PC-9 (cell line): ENCODE measurements at regions not wholly inside any gene's neighbourhood (a gene's known extent, or its start where the extent isn't known, plus 50 kb on each side); places are given as distances from the start of the nearest gene placed in this dataset.

Experiments used
- BruUV-seq: library from RNA; stranded (reverse); fragments of 400-500 nt; replicated peaks from 2 replicates; lab custom pipeline; 2021; lab: Mats Ljungman, UMichigan
- CTCF ChIA-PET: fragments of 300-600 bp; sonication (Branson Sonifier 250); formaldehyde crosslinking; loops from one replicate; lab custom pipeline; 2022; ENCODE audit warnings: antibody characterized with exemption; lab: Charles Lee
- POLR2A ChIA-PET: fragments of 300-600 bp; sonication (Branson Sonifier 250); formaldehyde crosslinking; loops from one replicate; lab custom pipeline; 2022; ENCODE audit warnings: antibody characterized with exemption; ENCODE audit not compliant: unreplicated experiment; lab: Charles Lee
- DNase-seq, 2 experiments: peaks; one replicate each; pipeline versions ENCODE4 v3.0.0 to v3.0.0-alpha.2; 2015 to 2022; ENCODE audit warnings: mixed read lengths in 1 of 2
- H2AFZ ChIP-seq: fragments of 200-600 bp; sonication (generic); 2 replicates; pipeline ENCODE4 v1.8.1; 2017; ENCODE audit warnings: antibody characterized with exemption
- H3F3A ChIP-seq: fragments of 200-600 bp; sonication (generic); 2 replicates; pipeline ENCODE4 v1.8.1; 2017; ENCODE audit warnings: antibody characterized with exemption, mild to moderate bottlenecking, low read depth; ENCODE audit not compliant: insufficient read depth
- H3K27ac ChIP-seq: fragments of 200-600 bp; sonication (generic); 2 replicates; pipeline ENCODE4 v1.6.1; 2016; ENCODE audit warnings: mixed run types
- H3K27me3 ChIP-seq: fragments of 200-600 bp; sonication (generic); 2 replicates; pipeline ENCODE4 v1.6.1; 2016; ENCODE audit warnings: low read depth, mixed run types; ENCODE audit not compliant: insufficient read depth
- H3K36me3 ChIP-seq: fragments of 200-600 bp; sonication (generic); 2 replicates; pipeline ENCODE4 v1.6.1; 2016; ENCODE audit warnings: low read depth, mixed run types
- H3K4me1 ChIP-seq: fragments of 200-600 bp; sonication (generic); replicated peaks from 2 replicates; pipeline ENCODE4 v1.6.1; 2016; ENCODE audit warnings: mixed run types; ENCODE audit not compliant: insufficient read depth
- H3K4me2 ChIP-seq: fragments of 200-600 bp; sonication (generic); 2 replicates; pipeline ENCODE4 v1.6.1; 2017; ENCODE audit warnings: mixed run types
- H3K4me3 ChIP-seq: fragments of 200-600 bp; sonication (generic); 2 replicates; pipeline ENCODE4 v1.6.1; 2016; ENCODE audit warnings: mixed run types
- H3K79me2 ChIP-seq: fragments of 200-600 bp; sonication (generic); 2 replicates; pipeline ENCODE4 v1.6.1; 2017; ENCODE audit warnings: low read depth, mixed run types
- H3K9me2 ChIP-seq: fragments of 200-600 bp; sonication (generic); 2 replicates; pipeline ENCODE4 v1.8.1; 2017; ENCODE audit warnings: mild to moderate bottlenecking; ENCODE audit not compliant: insufficient read depth
- H3K9me3 ChIP-seq: fragments of 200-600 bp; sonication (generic); 2 replicates; pipeline ENCODE4 v1.8.1; 2016; ENCODE audit warnings: low read depth; ENCODE audit not compliant: insufficient read depth
- H4K20me1 ChIP-seq: fragments of 200-600 bp; sonication (generic); 2 replicates; pipeline ENCODE4 v1.8.1; 2017; ENCODE audit not compliant: insufficient read depth
- EZH2 ChIP-seq: fragments of 200-600 bp; sonication (generic); IDR thresholded peaks from 2 replicates; pipeline ENCODE4 v1.8.0; 2017; ENCODE audit warnings: antibody characterized with exemption, low read depth
- intact Hi-C: fragments of 100-400 bp; cut with micrococcal nuclease; formaldehyde crosslinking; loops from one replicate; pipeline ENCODE4 v1.10.0; 2022; ENCODE audit not compliant: unreplicated experiment
- TF ChIP-seq, protein P1 (sequence below): fragments of 200-600 bp; sonication (generic); conservative IDR thresholded peaks from 2 replicates; pipeline ENCODE4 v1.6.1; 2017; ENCODE audit warnings: mixed run types, antibody characterized with exemption, mild to moderate bottlenecking, moderate library complexity

DNA sequence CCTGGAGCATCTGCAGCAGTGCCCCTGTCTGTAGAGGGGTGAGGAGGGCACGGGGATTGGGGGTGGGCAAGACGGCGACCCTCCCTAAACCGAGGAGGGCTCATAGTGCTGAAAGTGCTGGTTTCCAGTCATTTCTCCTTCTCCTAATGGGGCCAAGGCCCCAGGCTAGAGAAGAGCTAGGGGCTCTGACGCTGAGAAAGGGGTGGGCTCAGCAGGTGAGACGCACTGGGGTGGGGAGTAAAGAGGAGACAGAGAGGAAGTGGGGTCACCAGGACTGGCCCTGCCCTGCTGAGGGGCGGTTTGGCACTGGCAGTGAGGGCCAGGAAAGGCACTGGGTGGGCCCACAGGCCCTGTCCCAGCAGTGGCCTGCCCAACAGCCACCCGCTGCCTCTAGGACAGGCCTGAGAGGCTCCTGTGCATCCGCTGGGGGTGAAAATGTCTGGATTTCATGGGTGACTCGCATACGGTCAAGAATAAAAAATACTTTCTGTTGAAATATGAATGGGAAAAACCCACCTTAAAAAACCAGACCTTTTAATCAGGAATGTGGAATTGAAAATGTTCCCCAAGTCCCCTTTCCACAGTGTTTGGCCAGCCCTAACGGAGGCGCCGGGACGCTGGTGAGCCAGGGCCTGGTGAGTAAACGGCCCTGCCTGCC lies 122.4 kb upstream of the SMURF2 start:
- ChIA-PET POLR2A (no interaction called here), CTCF (no interaction called here)
- Histone ChIP-seq H3K27me3 (no peaks in the 10 kb centered on the region), H3K79me2 (no peaks in the 10 kb centered on the region), H3K9me2 (no peaks in the 10 kb centered on the region), H3K27ac (no peak overlapping the region), H3K4me3 (no peak overlapping the region), H3K36me3 (no peaks in the 10 kb centered on the region), H2AFZ (no peak overlapping the region), H3K9me3 (no peaks in the 10 kb centered on the region), H3K4me2 (no peak overlapping the region), H3K4me1 (peaks cover 10% of the 10 kb centered on the region), H3F3A (peaks cover 8% of the 10 kb centered on the region; the same call in 1 of the 2 replicates), H4K20me1 (no peaks in the 10 kb centered on the region)
- TF ChIP-seq EZH2: no peak
- TF ChIP-seq, protein P1, sequence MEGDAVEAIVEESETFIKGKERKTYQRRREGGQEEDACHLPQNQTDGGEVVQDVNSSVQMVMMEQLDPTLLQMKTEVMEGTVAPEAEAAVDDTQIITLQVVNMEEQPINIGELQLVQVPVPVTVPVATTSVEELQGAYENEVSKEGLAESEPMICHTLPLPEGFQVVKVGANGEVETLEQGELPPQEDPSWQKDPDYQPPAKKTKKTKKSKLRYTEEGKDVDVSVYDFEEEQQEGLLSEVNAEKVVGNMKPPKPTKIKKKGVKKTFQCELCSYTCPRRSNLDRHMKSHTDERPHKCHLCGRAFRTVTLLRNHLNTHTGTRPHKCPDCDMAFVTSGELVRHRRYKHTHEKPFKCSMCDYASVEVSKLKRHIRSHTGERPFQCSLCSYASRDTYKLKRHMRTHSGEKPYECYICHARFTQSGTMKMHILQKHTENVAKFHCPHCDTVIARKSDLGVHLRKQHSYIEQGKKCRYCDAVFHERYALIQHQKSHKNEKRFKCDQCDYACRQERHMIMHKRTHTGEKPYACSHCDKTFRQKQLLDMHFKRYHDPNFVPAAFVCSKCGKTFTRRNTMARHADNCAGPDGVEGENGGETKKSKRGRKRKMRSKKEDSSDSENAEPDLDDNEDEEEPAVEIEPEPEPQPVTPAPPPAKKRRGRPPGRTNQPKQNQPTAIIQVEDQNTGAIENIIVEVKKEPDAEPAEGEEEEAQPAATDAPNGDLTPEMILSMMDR: no peak
- BruUV-seq: no TSS peak
- DNase-seq: no peak
- intact Hi-C loops: no loop called here

DNA sequence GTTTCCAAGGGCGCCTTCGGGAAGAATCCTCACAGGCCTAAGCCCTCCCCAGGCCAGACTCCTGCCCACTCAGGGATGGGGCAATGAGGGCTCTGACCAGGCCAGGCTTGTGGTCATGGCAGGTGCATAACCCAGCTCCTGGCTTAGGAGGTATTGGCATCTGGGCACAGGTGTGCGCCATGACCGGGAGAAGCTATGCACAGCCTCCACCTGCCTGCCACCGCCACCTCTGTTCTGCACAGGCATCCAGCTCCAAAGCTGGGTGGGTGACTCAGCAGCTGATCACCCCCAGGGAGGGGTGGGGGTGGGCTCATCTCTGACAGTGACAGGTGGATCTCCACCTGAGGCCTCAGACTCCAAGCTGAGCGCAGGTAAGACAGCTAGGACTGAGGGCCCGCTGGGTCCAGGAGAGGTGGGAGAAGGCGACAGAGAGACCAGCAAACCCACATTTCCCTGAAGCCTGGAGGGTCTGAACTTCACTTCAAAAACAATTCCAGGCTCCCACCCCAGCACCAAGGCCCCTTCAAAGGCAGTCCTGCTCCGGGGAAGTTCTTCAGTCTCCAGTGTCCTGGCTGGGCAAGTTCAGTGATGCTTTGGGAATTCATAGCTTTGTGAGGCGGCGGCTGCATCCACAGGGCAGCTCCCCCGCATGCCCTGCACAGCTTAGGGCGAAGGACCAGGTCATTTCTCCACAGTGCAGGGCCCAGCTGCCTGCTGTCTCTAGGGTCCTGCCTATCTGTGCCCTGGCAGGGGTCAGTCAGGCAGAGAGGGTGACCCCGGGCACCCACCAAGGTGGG lies 121.6 kb upstream of the SMURF2 start:
- POLR2A ChIA-PET: no interaction called here
- intact Hi-C loops: no loop called here
- CTCF ChIA-PET: no interaction called here
- TF ChIP-seq EZH2: no peak
- TF ChIP-seq, protein P1: no peak
- Histone ChIP-seq H3K4me3 (no peak overlapping the region), H3F3A (peaks cover 8% of the 10 kb centered on the region; the same call in 1 of the 2 replicates), H3K9me3 (no peaks in the 10 kb centered on the region), H3K36me3 (no peaks in the 10 kb centered on the region), H3K4me1 (peaks cover 10% of the 10 kb centered on the region), H3K9me2 (no peaks in the 10 kb centered on the region), H3K79me2 (no peaks in the 10 kb centered on the region), H4K20me1 (no peaks in the 10 kb centered on the region), H3K27ac (no peak overlapping the region), H3K27me3 (no peaks in the 10 kb centered on the region), H3K4me2 (no peak overlapping the region), H2AFZ (no peak overlapping the region)
- no TSS peak for BruUV-seq
- DNase-seq: no peak

DNA sequence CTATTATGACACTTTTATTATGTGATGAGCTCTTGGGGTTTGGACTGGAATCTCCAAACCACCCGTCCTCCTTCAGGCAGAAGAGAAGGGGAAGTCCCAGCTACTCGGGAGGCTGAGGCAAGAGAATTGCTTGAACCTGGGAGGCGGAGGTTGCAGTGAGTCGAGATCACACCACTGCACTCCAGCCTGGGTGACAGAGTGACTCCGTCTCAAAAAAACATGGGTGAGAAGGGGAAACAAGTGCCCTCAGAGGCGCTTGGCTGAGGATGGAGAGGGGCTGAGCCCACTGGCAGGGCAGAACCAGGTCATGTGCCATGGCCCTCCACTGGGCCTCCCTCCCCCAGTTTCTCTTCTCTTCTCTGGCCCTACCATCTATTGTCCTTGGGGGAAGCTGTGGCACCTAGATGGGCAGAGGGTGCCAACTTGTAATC lies 120.9 kb upstream of the SMURF2 start:
- TF ChIP-seq, protein P1: no peak
- TF ChIP-seq EZH2: no peak
- DNase-seq: no peak
- H3K36me3 ChIP-seq: no peaks in the 10 kb centered on the region
- intact Hi-C loops: no loop called here
- H3K4me3 ChIP-seq: no peak overlapping the region
- POLR2A ChIA-PET: no interaction called here
- CTCF ChIA-PET: no interaction called here
- H3K9me3 ChIP-seq: no peaks in the 10 kb centered on the region
- no peaks in the 10 kb centered on the region for H3K27me3 ChIP-seq
- no peaks in the 10 kb centered on the region for H3K79me2 ChIP-seq
- no peak overlapping the region for H3K4me2 ChIP-seq
- H3K27ac ChIP-seq: no peak overlapping the region
- H3K9me2 ChIP-seq: no peaks in the 10 kb centered on the region
- H3K4me1 ChIP-seq: peaks cover 10% of the 10 kb centered on the region
- H4K20me1 ChIP-seq: no peaks in the 10 kb centered on the region
- H2AFZ ChIP-seq: no peak overlapping the region
- peaks cover 11% of the 10 kb centered on the region; the same call in 1 of the 2 replicates for H3F3A ChIP-seq
- no TSS peak for BruUV-seq
